ENCODE measurements at regions not wholly inside any gene's neighbourhood (a gene's known extent, or its start where the extent isn't known, plus 50 kb on each side); places are given as distances from the start of the nearest gene placed in this dataset.

- TF ChIP-seq REST (IDR thresholded peaks at IDR 0.05; ENCODE audit: unreplicated experiment) (no peak), CREB1 (CRISPR knock-in tag; IDR thresholded peaks at IDR 0.05; ENCODE audit: low read depth) (no peak), ZNF114 (CRISPR knock-in tag; IDR thresholded peaks at IDR 0.05) (no peak), STAT1 (IDR thresholded peaks at IDR 0.05; ENCODE audit: unreplicated experiment) (no peak), JUNB (IDR thresholded peaks at IDR 0.05; ENCODE audit: unreplicated experiment) (no peak), EZH2 (IDR thresholded peaks at IDR 0.05; ENCODE audit: low read depth, unreplicated experiment) (no peak), EZH2phosphoT487 (IDR thresholded peaks at IDR 0.05; ENCODE audit: unreplicated experiment) (no peak)
These were observed 875.4 kb upstream of the SLC10A2 start (continued) for GRCh38 chr13:103941506-103942140.

- Histone ChIP-seq H3K4me3 (no peak overlapping the region), H3K4me2 (no peak overlapping the region), H3F3A (replicated peaks; ENCODE audit: low read depth) (no peaks in the 10 kb centered on the region), H3K36me3 (ENCODE audit: insufficient read depth) (no peaks in the 10 kb centered on the region), H3K27me3 (ENCODE audit: insufficient read depth) (no peaks in the 10 kb centered on the region), H2AFZ (no peak overlapping the region), H3K9me2 (ENCODE audit: insufficient read depth) (no peaks in the 10 kb centered on the region), H3K79me2 (replicated peaks; ENCODE audit: insufficient read depth) (no peaks in the 10 kb centered on the region), H4K20me1 (replicated peaks; ENCODE audit: insufficient read depth) (no peaks in the 10 kb centered on the region), H3K4me1 (ENCODE audit: insufficient read depth) (no peaks in the 10 kb centered on the region), H3K27ac (ENCODE audit: low read depth) (no peak overlapping the region)
- Mint-ChIP-seq H3K9me3 (peaks cover 26% of the 10 kb centered on the region), H3K4me1 (no peaks in the 10 kb centered on the region), H3K27ac (no peak overlapping the region), H3K4me3 (no peak overlapping the region), H3K36me3 (ENCODE audit: low read depth) (peaks cover 20% of the 10 kb centered on the region), H3K27me3 (ENCODE audit: insufficient read depth, low read depth, poor library complexity) (peaks cover 6% of the 10 kb centered on the region)
- DNase-seq (ENCODE audit: low spot score): peak; percentile 15
- ATAC-seq: no peak
- TF ChIP-seq ZNF331 (CRISPR knock-in tag; IDR thresholded peaks at IDR 0.05; ENCODE audit: low read depth): no peak
- TF ChIP-seq JUNB (IDR thresholded peaks at IDR 0.05; ENCODE audit: unreplicated experiment): no peak
- TF ChIP-seq STAT1 (IDR thresholded peaks at IDR 0.05; ENCODE audit: unreplicated experiment): no peak
- TF ChIP-seq ZNF114 (CRISPR knock-in tag; IDR thresholded peaks at IDR 0.05): no peak
- no peak for TF ChIP-seq ZNF462 (CRISPR knock-in tag; IDR thresholded peaks at IDR 0.05)
- TF ChIP-seq, protein P1, sequence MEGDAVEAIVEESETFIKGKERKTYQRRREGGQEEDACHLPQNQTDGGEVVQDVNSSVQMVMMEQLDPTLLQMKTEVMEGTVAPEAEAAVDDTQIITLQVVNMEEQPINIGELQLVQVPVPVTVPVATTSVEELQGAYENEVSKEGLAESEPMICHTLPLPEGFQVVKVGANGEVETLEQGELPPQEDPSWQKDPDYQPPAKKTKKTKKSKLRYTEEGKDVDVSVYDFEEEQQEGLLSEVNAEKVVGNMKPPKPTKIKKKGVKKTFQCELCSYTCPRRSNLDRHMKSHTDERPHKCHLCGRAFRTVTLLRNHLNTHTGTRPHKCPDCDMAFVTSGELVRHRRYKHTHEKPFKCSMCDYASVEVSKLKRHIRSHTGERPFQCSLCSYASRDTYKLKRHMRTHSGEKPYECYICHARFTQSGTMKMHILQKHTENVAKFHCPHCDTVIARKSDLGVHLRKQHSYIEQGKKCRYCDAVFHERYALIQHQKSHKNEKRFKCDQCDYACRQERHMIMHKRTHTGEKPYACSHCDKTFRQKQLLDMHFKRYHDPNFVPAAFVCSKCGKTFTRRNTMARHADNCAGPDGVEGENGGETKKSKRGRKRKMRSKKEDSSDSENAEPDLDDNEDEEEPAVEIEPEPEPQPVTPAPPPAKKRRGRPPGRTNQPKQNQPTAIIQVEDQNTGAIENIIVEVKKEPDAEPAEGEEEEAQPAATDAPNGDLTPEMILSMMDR (conservative IDR thresholded peaks at IDR 0.05; ENCODE audit: low read depth in 2 of 2): no peak
- TF ChIP-seq, protein P2, sequence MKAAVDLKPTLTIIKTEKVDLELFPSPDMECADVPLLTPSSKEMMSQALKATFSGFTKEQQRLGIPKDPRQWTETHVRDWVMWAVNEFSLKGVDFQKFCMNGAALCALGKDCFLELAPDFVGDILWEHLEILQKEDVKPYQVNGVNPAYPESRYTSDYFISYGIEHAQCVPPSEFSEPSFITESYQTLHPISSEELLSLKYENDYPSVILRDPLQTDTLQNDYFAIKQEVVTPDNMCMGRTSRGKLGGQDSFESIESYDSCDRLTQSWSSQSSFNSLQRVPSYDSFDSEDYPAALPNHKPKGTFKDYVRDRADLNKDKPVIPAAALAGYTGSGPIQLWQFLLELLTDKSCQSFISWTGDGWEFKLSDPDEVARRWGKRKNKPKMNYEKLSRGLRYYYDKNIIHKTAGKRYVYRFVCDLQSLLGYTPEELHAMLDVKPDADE (IDR thresholded peaks at IDR 0.05): no peak
These were observed 868.9 kb upstream of the SLC10A2 start for GRCh38 chr13:103935117-103935516.

All from GM23338 (cell line).